A549 (cell line): ENCODE measurements at regions not wholly inside any gene's neighbourhood (a gene's known extent, or its start where the extent isn't known, plus 50 kb on each side); places are given as distances from the start of the nearest gene placed in this dataset.

Experiments
- ATAC-seq, 2 experiments: fragments of 200-7000 bp in 1 of 2; fragments of >200 bp in 1 of 2; cut with Nextera tagmentation in 1 of 2; cut with Tn5 transposase in 1 of 2; 3 replicates each; pipeline versions ENCODE4 v1.8.0 to v1.9.1; 2018 to 2020; ENCODE audit warnings: mild to moderate bottlenecking in 1 of 2, moderate library complexity in 1 of 2
- CTCF ChIA-PET: fragments of 300-600 bp; sonication (Branson Sonifier 250); formaldehyde crosslinking; extraction: SDS; loops from one replicate; lab custom pipeline; 2021; ENCODE audit warnings: antibody characterized with exemption, inconsistent platforms; lab: Yijun Ruan, JAX
- POLR2A ChIA-PET: fragments of 350-600 bp; formaldehyde crosslinking; extraction: SDS; loops from one replicate; lab custom pipeline; 2021; ENCODE audit warnings: antibody characterized with exemption, inconsistent platforms; lab: Yijun Ruan, JAX
- DNase-seq, 2 experiments: peaks; one replicate each; pipeline versions ENCODE4 v3.0.0 to v3.0.0-alpha.2; 2011 to 2016; ENCODE audit warnings: low read depth in 1 of 2, low spot score in 1 of 2
- FAIRE-seq: peaks from 2 replicates; lab custom pipeline; 2011; peaks lifted over from hg19 to GRCh38; lab: Jason Lieb, UNC
- H3K27ac ChIP-seq, 2 experiments: fragments of >200 bp; sonication (Bioruptor Twin); formaldehyde crosslinking; 3 replicates each; pipeline ENCODE4 v1.5.1; 2016 to 2017
- H3K4me1 ChIP-seq: fragments of >200 bp; sonication (Bioruptor Twin); formaldehyde crosslinking; 3 replicates; pipeline ENCODE4 v1.6.1; 2016
- H3K4me2 ChIP-seq: fragments of >200 bp; sonication (Bioruptor Twin); formaldehyde crosslinking; 3 replicates; pipeline ENCODE4 v1.6.1; 2016
- H3K4me3 ChIP-seq: fragments of >200 bp; sonication (Bioruptor Twin); formaldehyde crosslinking; 3 replicates; pipeline ENCODE4 v1.5.1; 2016
- H3K9me3 ChIP-seq: fragments of >200 bp; sonication (Bioruptor Twin); formaldehyde crosslinking; 3 replicates; pipeline ENCODE4 v1.6.1; 2016
- CBX2 ChIP-seq: fragments of 200-600 bp; sonication (generic); IDR thresholded peaks from 2 replicates; pipeline ENCODE4 v1.6.1; 2016; ENCODE audit warnings: low read depth, mild to moderate bottlenecking, borderline replicate concordance
- CBX8 ChIP-seq: fragments of 200-600 bp; sonication (generic); IDR thresholded peaks from 2 replicates; pipeline ENCODE4 v1.6.1; 2016
- CHD2 ChIP-seq: fragments of 150-350 bp; IDR thresholded peaks from 2 replicates; pipeline ENCODE4 v1.6.1; 2014; ENCODE audit warnings: low read length; ENCODE audit not compliant: partially characterized antibody
- CHD4 ChIP-seq: fragments of 200-600 bp; sonication (generic); IDR thresholded peaks from 2 replicates; pipeline ENCODE4 v1.6.1; 2016; ENCODE audit warnings: antibody characterized with exemption, mild to moderate bottlenecking, borderline replicate concordance
- EHMT2 ChIP-seq: fragments of 200-600 bp; sonication (generic); IDR thresholded peaks from 2 replicates; pipeline ENCODE4 v1.6.1; 2016; ENCODE audit warnings: antibody characterized with exemption, low read depth, mild to moderate bottlenecking, moderate library complexity
- FOXS1 ChIP-seq: fragments of 250-450 bp; sonication (Bioruptor Pico); IDR thresholded peaks from 2 replicates; pipeline ENCODE4 v1.5.0; 2020; ENCODE audit warnings: mild to moderate bottlenecking, moderate library complexity
- HOXA7 ChIP-seq: fragments of 250-450 bp; sonication (Bioruptor Pico); IDR thresholded peaks from 2 replicates; pipeline ENCODE4 v1.5.0; 2020; ENCODE audit warnings: mild to moderate bottlenecking, moderate library complexity
- JUNB ChIP-seq: fragments of >200 bp; sonication (Bioruptor Twin); formaldehyde crosslinking; IDR thresholded peaks from 2 replicates; pipeline ENCODE4 v1.6.1; 2016
- KDM1A ChIP-seq: fragments of 200-600 bp; sonication (generic); IDR thresholded peaks from 2 replicates; pipeline ENCODE4 v1.6.1; 2016; ENCODE audit warnings: low read depth, mild to moderate bottlenecking
- KDM5A ChIP-seq: fragments of 200-600 bp; sonication (generic); IDR thresholded peaks from 2 replicates; pipeline ENCODE4 v1.6.1; 2016; ENCODE audit warnings: antibody characterized with exemption, mild to moderate bottlenecking
- MAFK ChIP-seq: fragments of 450-650 bp; IDR thresholded peaks from 2 replicates; pipeline ENCODE4 v1.6.1; 2014; ENCODE audit not compliant: partially characterized antibody
- NFE2L2 ChIP-seq: fragments of 150-350 bp; conservative IDR thresholded peaks from 2 replicates; pipeline ENCODE4 v1.6.1; 2014; ENCODE audit warnings: low read length
- PHF8 ChIP-seq: fragments of 200-600 bp; sonication (generic); IDR thresholded peaks from 2 replicates; pipeline ENCODE4 v1.6.1; 2016; ENCODE audit warnings: low read depth, mild to moderate bottlenecking, antibody characterized with exemption, moderate library complexity, borderline replicate concordance
- POLR2A ChIP-seq: IDR thresholded peaks from 2 replicates; pipeline ENCODE4 v1.6.1; 2012; ENCODE audit warnings: mild to moderate bottlenecking, low read length
- POLR2AphosphoS2 ChIP-seq: conservative IDR thresholded peaks from 2 replicates; pipeline ENCODE4 v1.6.1; 2012; ENCODE audit warnings: low read length, improper control_type of control experiment, inconsistent platforms
- RAD21 ChIP-seq, 2 experiments: fragments of >200 bp in 1 of 2; sonication (Bioruptor Twin) in 1 of 2; formaldehyde crosslinking in 1 of 2; IDR thresholded peaks in 1 of 2; conservative IDR thresholded peaks in 1 of 2; 2 replicates in 1 of 2; 3 replicates in 1 of 2; pipeline ENCODE4 v1.6.1; 2012 to 2018; ENCODE audit warnings: inconsistent platforms in 1 of 2
- TP53 ChIP-seq: fragments of 250-450 bp; sonication (Bioruptor Pico); IDR thresholded peaks from 2 replicates; pipeline ENCODE4 v1.5.0; 2021; ENCODE audit warnings: mild to moderate bottlenecking, moderate library complexity
- ZC3H11A ChIP-seq: fragments of 450-650 bp; IDR thresholded peaks from 2 replicates; pipeline ENCODE4 v1.6.1; 2014; ENCODE audit warnings: antibody characterized with exemption, mild to moderate bottlenecking
- ZNF302 ChIP-seq: fragments of 250-450 bp; sonication (Bioruptor Pico); IDR thresholded peaks from 2 replicates; pipeline ENCODE4 v1.9.0; 2021; ENCODE audit warnings: inconsistent platforms, mild to moderate bottlenecking, moderate library complexity
- ZSCAN20 ChIP-seq: fragments of 250-450 bp; sonication (Bioruptor Pico); IDR thresholded peaks from 2 replicates; pipeline ENCODE4 v1.8.0; 2022; ENCODE audit warnings: mild to moderate bottlenecking, moderate library complexity
- WGBS: methylation state at CpG from one replicate; pipeline ENCODE4 v1.1.6; 2017; ENCODE audit errors: missing lambda C conversion rate; 5-methylcytosine and 5-hydroxymethylcytosine counted together
- TF ChIP-seq, protein P1 (sequence below): fragments of 150-350 bp; IDR thresholded peaks from 2 replicates; pipeline ENCODE4 v1.6.1; 2014; ENCODE audit warnings: low read depth, mild to moderate bottlenecking, low read length
- TF ChIP-seq, protein P2 (sequence below): fragments of >200 bp; sonication (Bioruptor Twin); formaldehyde crosslinking; IDR thresholded peaks from 3 replicates; pipeline ENCODE4 v1.6.1; 2016
- TF ChIP-seq, protein P3 (sequence below): IDR thresholded peaks from 2 replicates; pipeline ENCODE4 v1.6.1; 2012
- TF ChIP-seq, protein P4 (sequence below): fragments of 450-650 bp; IDR thresholded peaks from 2 replicates; pipeline ENCODE4 v1.6.1; 2014; ENCODE audit warnings: antibody characterized with exemption
- TF ChIP-seq, protein P5 (sequence below): fragments of 250-450 bp; sonication (Bioruptor Pico); IDR thresholded peaks from 2 replicates; pipeline ENCODE4 v1.5.0; 2020; ENCODE audit warnings: low read depth, mild to moderate bottlenecking, moderate library complexity
- TF ChIP-seq, protein P6 (sequence below): fragments of 200-600 bp; sonication (generic); IDR thresholded peaks from 2 replicates; pipeline ENCODE4 v1.6.1; 2016; ENCODE audit warnings: antibody characterized with exemption, mild to moderate bottlenecking, moderate library complexity

DNA sequence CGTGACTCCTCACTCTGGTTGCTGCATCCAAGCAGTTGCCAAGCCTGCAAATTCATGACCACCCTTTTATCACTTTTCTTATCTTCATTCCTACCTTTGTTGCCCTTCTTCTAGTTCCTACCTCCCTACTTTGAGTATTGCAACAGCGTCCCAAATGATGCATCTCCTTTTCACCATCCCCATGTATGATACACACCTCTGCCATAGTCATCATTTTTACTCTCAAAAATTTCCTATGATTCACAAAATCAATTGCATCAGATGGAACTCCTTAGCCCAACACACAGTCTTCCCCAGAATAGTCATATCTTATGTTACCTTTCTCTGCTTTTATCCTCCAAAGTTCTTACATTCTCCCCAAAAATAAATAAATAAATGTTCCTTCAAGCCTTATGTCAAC lies 262.6 kb downstream of the TBL1XR1 start:
- ATAC-seq, result no peak
- 57% methylated on average over 2 of the region's 2 CpGs for WGBS
- no peak overlapping the region for H3K4me3 ChIP-seq
- DNase-seq, result no peak
- H3K9me3 ChIP-seq, result no peaks in the 10 kb centered on the region
- no peak overlapping the region for H3K4me2 ChIP-seq
- ChIA-PET CTCF (no interaction called here), POLR2A (no interaction called here)
- no peak for FAIRE-seq
- TF ChIP-seq, protein P1, sequence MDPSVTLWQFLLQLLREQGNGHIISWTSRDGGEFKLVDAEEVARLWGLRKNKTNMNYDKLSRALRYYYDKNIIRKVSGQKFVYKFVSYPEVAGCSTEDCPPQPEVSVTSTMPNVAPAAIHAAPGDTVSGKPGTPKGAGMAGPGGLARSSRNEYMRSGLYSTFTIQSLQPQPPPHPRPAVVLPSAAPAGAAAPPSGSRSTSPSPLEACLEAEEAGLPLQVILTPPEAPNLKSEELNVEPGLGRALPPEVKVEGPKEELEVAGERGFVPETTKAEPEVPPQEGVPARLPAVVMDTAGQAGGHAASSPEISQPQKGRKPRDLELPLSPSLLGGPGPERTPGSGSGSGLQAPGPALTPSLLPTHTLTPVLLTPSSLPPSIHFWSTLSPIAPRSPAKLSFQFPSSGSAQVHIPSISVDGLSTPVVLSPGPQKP, result no peak
- TF ChIP-seq JUNB, result no peak
- no peak for TF ChIP-seq CHD2
- TF ChIP-seq CBX8, result no peak
- no peak for TF ChIP-seq ZSCAN20 (CRISPR knock-in tag)
- TF ChIP-seq NFE2L2, result no peak
- TF ChIP-seq HOXA7 (CRISPR knock-in tag), result no peak
- no peak for TF ChIP-seq CHD4
- TF ChIP-seq FOXS1 (CRISPR knock-in tag), result no peak
- TF ChIP-seq PHF8, result no peak
- no peak for TF ChIP-seq POLR2A
- TF ChIP-seq ZC3H11A, result no peak
- TF ChIP-seq MAFK, result no peak
- no peak for TF ChIP-seq EHMT2
- TF ChIP-seq, protein P2, sequence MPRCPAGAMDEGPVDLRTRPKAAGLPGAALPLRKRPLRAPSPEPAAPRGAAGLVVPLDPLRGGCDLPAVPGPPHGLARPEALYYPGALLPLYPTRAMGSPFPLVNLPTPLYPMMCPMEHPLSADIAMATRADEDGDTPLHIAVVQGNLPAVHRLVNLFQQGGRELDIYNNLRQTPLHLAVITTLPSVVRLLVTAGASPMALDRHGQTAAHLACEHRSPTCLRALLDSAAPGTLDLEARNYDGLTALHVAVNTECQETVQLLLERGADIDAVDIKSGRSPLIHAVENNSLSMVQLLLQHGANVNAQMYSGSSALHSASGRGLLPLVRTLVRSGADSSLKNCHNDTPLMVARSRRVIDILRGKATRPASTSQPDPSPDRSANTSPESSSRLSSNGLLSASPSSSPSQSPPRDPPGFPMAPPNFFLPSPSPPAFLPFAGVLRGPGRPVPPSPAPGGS, result no peak
- TF ChIP-seq POLR2AphosphoS2, result no peak
- TF ChIP-seq KDM5A, result no peak
- TF ChIP-seq KDM1A, result no peak
- TF ChIP-seq, protein P3, sequence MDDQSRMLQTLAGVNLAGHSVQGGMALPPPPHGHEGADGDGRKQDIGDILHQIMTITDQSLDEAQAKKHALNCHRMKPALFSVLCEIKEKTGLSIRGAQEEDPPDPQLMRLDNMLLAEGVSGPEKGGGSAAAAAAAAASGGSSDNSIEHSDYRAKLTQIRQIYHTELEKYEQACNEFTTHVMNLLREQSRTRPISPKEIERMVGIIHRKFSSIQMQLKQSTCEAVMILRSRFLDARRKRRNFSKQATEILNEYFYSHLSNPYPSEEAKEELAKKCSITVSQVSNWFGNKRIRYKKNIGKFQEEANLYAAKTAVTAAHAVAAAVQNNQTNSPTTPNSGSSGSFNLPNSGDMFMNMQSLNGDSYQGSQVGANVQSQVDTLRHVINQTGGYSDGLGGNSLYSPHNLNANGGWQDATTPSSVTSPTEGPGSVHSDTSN, result no peak
- TF ChIP-seq, all 56 proteins: peak for 0
- Histone ChIP-seq H3K27ac (no peak overlapping the region), H3K4me1 (no peaks in the 10 kb centered on the region)

DNA sequence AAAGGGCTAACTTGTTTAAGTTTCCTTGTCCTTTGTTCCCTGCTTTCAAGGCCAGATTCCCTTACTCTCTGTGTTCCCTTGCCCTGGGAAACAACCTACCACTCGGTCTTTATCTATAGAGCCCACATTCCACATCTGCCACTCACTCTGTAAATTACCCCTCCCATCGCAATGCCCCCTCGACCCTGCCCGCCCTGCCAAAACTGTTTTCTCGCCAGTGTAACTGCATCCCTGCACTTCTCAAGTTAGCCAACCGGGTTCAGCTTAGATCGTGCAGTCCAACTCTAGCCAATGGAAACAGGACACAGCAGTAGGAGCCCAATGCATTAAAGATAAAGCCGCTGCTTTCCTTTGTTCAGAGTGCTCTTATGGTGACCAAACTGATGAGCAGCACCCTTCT lies 263.6 kb downstream of the TBL1XR1 start:
- Histone ChIP-seq H3K9me3 (no peaks in the 10 kb centered on the region), H3K4me2 (no peak overlapping the region), H3K27ac (no peak overlapping the region), H3K4me1 (no peaks in the 10 kb centered on the region), H3K4me3 (no peak overlapping the region)
- CTCF ChIA-PET, result interaction anchor here (0.6 to 1.1 kb wide), 2 partner anchors 58 to 61 kb away, joined by 3 to 4 read pairs; no protein-coding TSS in a partner anchor
- no peak for TF ChIP-seq RAD21 (conservative IDR thresholded peaks at IDR 0.05 in 1 of 2, IDR thresholded peaks at IDR 0.05 in 1 of 2)
- TF ChIP-seq, protein P4, sequence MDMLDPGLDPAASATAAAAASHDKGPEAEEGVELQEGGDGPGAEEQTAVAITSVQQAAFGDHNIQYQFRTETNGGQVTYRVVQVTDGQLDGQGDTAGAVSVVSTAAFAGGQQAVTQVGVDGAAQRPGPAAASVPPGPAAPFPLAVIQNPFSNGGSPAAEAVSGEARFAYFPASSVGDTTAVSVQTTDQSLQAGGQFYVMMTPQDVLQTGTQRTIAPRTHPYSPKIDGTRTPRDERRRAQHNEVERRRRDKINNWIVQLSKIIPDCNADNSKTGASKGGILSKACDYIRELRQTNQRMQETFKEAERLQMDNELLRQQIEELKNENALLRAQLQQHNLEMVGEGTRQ, result no peak
- TF ChIP-seq CHD2, result no peak
- no peak for TF ChIP-seq CBX2
- TF ChIP-seq KDM5A, result no peak
- TF ChIP-seq, protein P5, sequence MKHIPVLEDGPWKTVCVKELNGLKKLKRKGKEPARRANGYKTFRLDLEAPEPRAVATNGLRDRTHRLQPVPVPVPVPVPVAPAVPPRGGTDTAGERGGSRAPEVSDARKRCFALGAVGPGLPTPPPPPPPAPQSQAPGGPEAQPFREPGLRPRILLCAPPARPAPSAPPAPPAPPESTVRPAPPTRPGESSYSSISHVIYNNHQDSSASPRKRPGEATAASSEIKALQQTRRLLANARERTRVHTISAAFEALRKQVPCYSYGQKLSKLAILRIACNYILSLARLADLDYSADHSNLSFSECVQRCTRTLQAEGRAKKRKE (CRISPR knock-in tag), result no peak
- no peak for TF ChIP-seq TP53 (CRISPR knock-in tag)
- TF ChIP-seq, protein P6, sequence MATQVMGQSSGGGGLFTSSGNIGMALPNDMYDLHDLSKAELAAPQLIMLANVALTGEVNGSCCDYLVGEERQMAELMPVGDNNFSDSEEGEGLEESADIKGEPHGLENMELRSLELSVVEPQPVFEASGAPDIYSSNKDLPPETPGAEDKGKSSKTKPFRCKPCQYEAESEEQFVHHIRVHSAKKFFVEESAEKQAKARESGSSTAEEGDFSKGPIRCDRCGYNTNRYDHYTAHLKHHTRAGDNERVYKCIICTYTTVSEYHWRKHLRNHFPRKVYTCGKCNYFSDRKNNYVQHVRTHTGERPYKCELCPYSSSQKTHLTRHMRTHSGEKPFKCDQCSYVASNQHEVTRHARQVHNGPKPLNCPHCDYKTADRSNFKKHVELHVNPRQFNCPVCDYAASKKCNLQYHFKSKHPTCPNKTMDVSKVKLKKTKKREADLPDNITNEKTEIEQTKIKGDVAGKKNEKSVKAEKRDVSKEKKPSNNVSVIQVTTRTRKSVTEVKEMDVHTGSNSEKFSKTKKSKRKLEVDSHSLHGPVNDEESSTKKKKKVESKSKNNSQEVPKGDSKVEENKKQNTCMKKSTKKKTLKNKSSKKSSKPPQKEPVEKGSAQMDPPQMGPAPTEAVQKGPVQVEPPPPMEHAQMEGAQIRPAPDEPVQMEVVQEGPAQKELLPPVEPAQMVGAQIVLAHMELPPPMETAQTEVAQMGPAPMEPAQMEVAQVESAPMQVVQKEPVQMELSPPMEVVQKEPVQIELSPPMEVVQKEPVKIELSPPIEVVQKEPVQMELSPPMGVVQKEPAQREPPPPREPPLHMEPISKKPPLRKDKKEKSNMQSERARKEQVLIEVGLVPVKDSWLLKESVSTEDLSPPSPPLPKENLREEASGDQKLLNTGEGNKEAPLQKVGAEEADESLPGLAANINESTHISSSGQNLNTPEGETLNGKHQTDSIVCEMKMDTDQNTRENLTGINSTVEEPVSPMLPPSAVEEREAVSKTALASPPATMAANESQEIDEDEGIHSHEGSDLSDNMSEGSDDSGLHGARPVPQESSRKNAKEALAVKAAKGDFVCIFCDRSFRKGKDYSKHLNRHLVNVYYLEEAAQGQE, result no peak
- TF ChIP-seq ZNF302, result no peak
- POLR2A ChIA-PET, result no interaction called here
- ATAC-seq (no peak), DNase-seq (no peak), FAIRE-seq (no peak)
- 47% methylated on average over 6 of the region's 8 CpGs for WGBS
